BLaER1 treated with 17β-estradiol and CSF1 and Interleukin-3, amounts not matched to agents 10 nM and 100 nM (cell line): ENCODE measurements at regions not wholly inside any gene's neighbourhood (a gene's known extent, or its start where the extent isn't known, plus 50 kb on each side); places are given as distances from the start of the nearest gene placed in this dataset.
A peak's percentile ranks its signal among the peaks of the same experiment; 100 is the strongest.

Experiments used
- H3K27ac ChIP-seq, 11 experiments: shearing (Covaris generic); formaldehyde crosslinking; 2 replicates each; pipeline ENCODE4 v1.8.1; 2022
- H3K27me3 ChIP-seq, 11 experiments: shearing (Covaris generic); formaldehyde crosslinking; 2 replicates each; pipeline ENCODE4 v1.8.1; 2022
- H3K36me3 ChIP-seq, 11 experiments: shearing (Covaris generic); formaldehyde crosslinking; 2 replicates each; pipeline ENCODE4 v1.8.1; 2022
- H3K4me1 ChIP-seq, 10 experiments: shearing (Covaris generic); formaldehyde crosslinking; 2 replicates each; pipeline ENCODE4 v1.8.1; 2022
- H3K4me2 ChIP-seq, 11 experiments: shearing (Covaris generic); formaldehyde crosslinking; 2 replicates each; pipeline ENCODE4 v1.8.1; 2022
- H3K4me3 ChIP-seq, 10 experiments: shearing (Covaris generic); formaldehyde crosslinking; 2 replicates each; pipeline ENCODE4 v1.8.1; 2022
- H3K9ac ChIP-seq, 11 experiments: shearing (Covaris generic); formaldehyde crosslinking; 2 replicates each; pipeline ENCODE4 v1.8.1; 2022
- H3K9me3 ChIP-seq, 11 experiments: shearing (Covaris generic); formaldehyde crosslinking; replicated peaks in 1 of 11; 2 replicates each; pipeline ENCODE4 v1.8.1; 2022
- H4K20me1 ChIP-seq, 11 experiments: shearing (Covaris generic); formaldehyde crosslinking; 2 replicates each; pipeline ENCODE4 v1.8.1; 2022
- Cebpa-rat ChIP-seq, 11 experiments: shearing (Covaris generic); IDR thresholded peaks; 2 replicates each; pipeline ENCODE4 v1.8.1; 2022

GRCh38 chr2:78646533-78647364 is 378.8 kb upstream of the REG3G start:
- H3K27ac ChIP-seq = no peak overlapping the region
- H3K4me3 ChIP-seq = no peak overlapping the region
- H3K4me1 ChIP-seq = no peaks in the 10 kb centered on the region
- H3K36me3 ChIP-seq = no peaks in the 10 kb centered on the region
- no peak overlapping the region for H3K4me2 ChIP-seq
- no peaks in the 10 kb centered on the region for H4K20me1 ChIP-seq
- no peaks in the 10 kb centered on the region for H3K9me3 ChIP-seq
- H3K27me3 ChIP-seq = no peaks in the 10 kb centered on the region
- no peak overlapping the region for H3K9ac ChIP-seq
- no peak for TF ChIP-seq Cebpa-rat (IDR thresholded peaks at IDR 0.05)

- Histone ChIP-seq H3K9ac (no peak overlapping the region), H3K4me3 (no peak overlapping the region), H3K4me2 (no peak overlapping the region), H3K9me3 (no peaks in the 10 kb centered on the region), H3K27ac (no peak overlapping the region), H3K27me3 (no peaks in the 10 kb centered on the region), H3K36me3 (no peaks in the 10 kb centered on the region), H4K20me1 (no peaks in the 10 kb centered on the region), H3K4me1 (no peaks in the 10 kb centered on the region)
- no peak for TF ChIP-seq Cebpa-rat (IDR thresholded peaks at IDR 0.05)
Observed at GRCh38 chr2:78648558-78648957, 376.9 kb upstream of the REG3G start.

GRCh38 chr2:78654941-78655340 is 370.6 kb upstream of the REG3G start:
- Histone ChIP-seq H3K4me3 (no peak overlapping the region), H3K4me1 (no peaks in the 10 kb centered on the region), H3K27ac (no peak overlapping the region), H4K20me1 (no peaks in the 10 kb centered on the region), H3K27me3 (no peaks in the 10 kb centered on the region), H3K36me3 (no peaks in the 10 kb centered on the region), H3K9ac (no peak overlapping the region), H3K9me3 (peaks cover 0 to 7% (median 0%) of the 10 kb centered on the region in 11 experiments; a peak in 4 of 22 replicates), H3K4me2 (no peak overlapping the region)
- no peak for TF ChIP-seq Cebpa-rat (IDR thresholded peaks at IDR 0.05)

GRCh38 chr2:78676921-78677696 is 348.4 kb upstream of the REG3G start:
- Histone ChIP-seq H3K4me3 (no peak overlapping the region), H3K27me3 (no peaks in the 10 kb centered on the region), H3K4me2 (no peak overlapping the region), H3K9ac (no peak overlapping the region), H3K27ac (peak overlapping the region in 1 of 11 experiments; percentile 29; a peak in 1 of 22 replicates), H3K4me1 (no peaks in the 10 kb centered on the region), H4K20me1 (no peaks in the 10 kb centered on the region), H3K36me3 (no peaks in the 10 kb centered on the region), H3K9me3 (no peaks in the 10 kb centered on the region)
- TF ChIP-seq Cebpa-rat (IDR thresholded peaks at IDR 0.05) = 0 out of 22 replicates have a peak, but pooled peaks of 1 of the 11 experiments have one; percentile 10

GRCh38 chr2:78677774-78678173 is 347.7 kb upstream of the REG3G start:
- Histone ChIP-seq H3K4me1 (no peaks in the 10 kb centered on the region), H3K9me3 (no peaks in the 10 kb centered on the region), H3K27ac (no peak overlapping the region), H3K4me2 (no peak overlapping the region), H3K4me3 (no peak overlapping the region), H3K27me3 (no peaks in the 10 kb centered on the region), H3K9ac (no peak overlapping the region), H4K20me1 (no peaks in the 10 kb centered on the region), H3K36me3 (no peaks in the 10 kb centered on the region)
- no peak for TF ChIP-seq Cebpa-rat (IDR thresholded peaks at IDR 0.05)

GRCh38 chr2:78681386-78681785 is 344.1 kb upstream of the REG3G start:
- Histone ChIP-seq H3K4me3 (no peak overlapping the region), H3K27me3 (no peaks in the 10 kb centered on the region), H3K9me3 (no peaks in the 10 kb centered on the region; a peak in 1 of 22 replicates), H3K9ac (no peak overlapping the region), H3K27ac (no peak overlapping the region), H3K4me1 (no peaks in the 10 kb centered on the region), H3K4me2 (no peak overlapping the region), H3K36me3 (no peaks in the 10 kb centered on the region), H4K20me1 (no peaks in the 10 kb centered on the region)
- TF ChIP-seq Cebpa-rat (IDR thresholded peaks at IDR 0.05) = no peak

GRCh38 chr2:78682781-78683180 is 342.7 kb upstream of the REG3G start:
- Histone ChIP-seq H3K36me3 (no peaks in the 10 kb centered on the region), H3K9me3 (no peaks in the 10 kb centered on the region; a peak in 1 of 22 replicates), H4K20me1 (no peaks in the 10 kb centered on the region), H3K27ac (no peak overlapping the region), H3K4me1 (no peaks in the 10 kb centered on the region), H3K27me3 (no peaks in the 10 kb centered on the region), H3K9ac (no peak overlapping the region), H3K4me2 (no peak overlapping the region), H3K4me3 (no peak overlapping the region)
- no peak for TF ChIP-seq Cebpa-rat (IDR thresholded peaks at IDR 0.05)

- H3K4me2 ChIP-seq = no peak overlapping the region
- H3K9me3 ChIP-seq = no peaks in the 10 kb centered on the region; a peak in 1 of 22 replicates
- H3K27ac ChIP-seq = no peak overlapping the region
- no peaks in the 10 kb centered on the region for H3K36me3 ChIP-seq
- H3K4me1 ChIP-seq = no peaks in the 10 kb centered on the region
- no peaks in the 10 kb centered on the region for H4K20me1 ChIP-seq
- TF ChIP-seq Cebpa-rat (IDR thresholded peaks at IDR 0.05) = no peak
- H3K4me3 ChIP-seq = no peak overlapping the region
- H3K27me3 ChIP-seq = no peaks in the 10 kb centered on the region
- no peak overlapping the region for H3K9ac ChIP-seq
Observed at GRCh38 chr2:78686625-78687153, 338.8 kb upstream of the REG3G start.

- Histone ChIP-seq H3K4me1 (no peaks in the 10 kb centered on the region), H3K4me3 (no peak overlapping the region), H3K27me3 (no peaks in the 10 kb centered on the region), H3K9ac (no peak overlapping the region), H4K20me1 (no peaks in the 10 kb centered on the region), H3K36me3 (no peaks in the 10 kb centered on the region), H3K9me3 (no peaks in the 10 kb centered on the region), H3K4me2 (no peak overlapping the region), H3K27ac (no peak overlapping the region)
- no peak for TF ChIP-seq Cebpa-rat (IDR thresholded peaks at IDR 0.05)
Observed at GRCh38 chr2:78699696-78700095, 325.8 kb upstream of the REG3G start.
